WTC11 (cell line): ENCODE measurements at regions not wholly inside any gene's neighbourhood (a gene's known extent, or its start where the extent isn't known, plus 50 kb on each side); places are given as distances from the start of the nearest gene placed in this dataset.

ENCODE experiments used
- ATAC-seq: fragments of 200-7000 bp; cut with Tn5 transposase; 2 replicates; pipeline ENCODE4 v1.10.0; 2021; ENCODE audit warnings: mild to moderate bottlenecking, moderate library complexity
- CTCF ChIA-PET: fragments of 300-600 bp; sonication (Branson Sonifier 250); formaldehyde crosslinking; loops from one replicate; lab custom pipeline; 2021; ENCODE audit warnings: antibody characterized with exemption; lab: Charles Lee
- POLR2A ChIA-PET: fragments of 350-600 bp; sonication (Branson Sonifier 250); formaldehyde crosslinking; loops from one replicate; lab custom pipeline; 2021; ENCODE audit warnings: antibody characterized with exemption; lab: Charles Lee
- DNase-seq: peaks from one replicate; pipeline ENCODE4 v3.0.0; 2021; ENCODE audit warnings: low spot score
- H3K27ac Mint-ChIP-seq: 2 replicates; pipeline ENCODE4 v1.8.0; 2021; ENCODE audit warnings: mixed read lengths
- H3K27me3 Mint-ChIP-seq: 2 replicates; pipeline ENCODE4 v1.8.0; 2021; ENCODE audit warnings: low read depth, mild to moderate bottlenecking, moderate library complexity, mixed read lengths
- H3K36me3 Mint-ChIP-seq: 2 replicates; pipeline ENCODE4 v1.8.0; 2021; ENCODE audit warnings: mixed read lengths
- H3K4me1 Mint-ChIP-seq: 2 replicates; pipeline ENCODE4 v1.8.0; 2022; ENCODE audit warnings: mixed read lengths
- H3K4me3 Mint-ChIP-seq: 2 replicates; pipeline ENCODE4 v1.8.0; 2021; ENCODE audit warnings: mild to moderate bottlenecking, moderate library complexity, mixed read lengths
- H3K9me3 Mint-ChIP-seq: 2 replicates; pipeline ENCODE4 v1.8.0; 2021; ENCODE audit warnings: mixed read lengths
- ATF2 ChIP-seq: sonication (generic); formaldehyde crosslinking; IDR thresholded peaks from 2 replicates; pipeline ENCODE4 v1.8.1; 2022; ENCODE audit warnings: low read depth, missing genetic modification reagents, borderline replicate concordance
- EMX1 ChIP-seq: fragments of 250-450 bp; sonication (Bioruptor Pico); IDR thresholded peaks from 2 replicates; pipeline ENCODE4 v1.8.0; 2021; ENCODE audit warnings: mild to moderate bottlenecking
- GRHL2 ChIP-seq: fragments of 250-450 bp; sonication (Bioruptor Pico); IDR thresholded peaks from 2 replicates; pipeline ENCODE4 v1.8.0; 2022; ENCODE audit warnings: mild to moderate bottlenecking, moderate library complexity; ENCODE audit not compliant: insufficient replicate concordance, severe bottlenecking
- NR3C1 ChIP-seq: sonication (generic); formaldehyde crosslinking; conservative IDR thresholded peaks from 2 replicates; pipeline ENCODE4 v1.8.1; 2023; ENCODE audit warnings: low read depth, mild to moderate bottlenecking, missing genetic modification reagents
- PRDM15 ChIP-seq: sonication (generic); formaldehyde crosslinking; IDR thresholded peaks from 2 replicates; pipeline ENCODE4 v1.8.0; 2022; ENCODE audit warnings: missing genetic modification reagents
- SMAD3 ChIP-seq: sonication (generic); formaldehyde crosslinking; IDR thresholded peaks from 2 replicates; pipeline ENCODE4 v1.8.0; 2022; ENCODE audit warnings: missing genetic modification reagents, mild to moderate bottlenecking, borderline replicate concordance
- ZNF425 ChIP-seq: fragments of 250-450 bp; sonication (Bioruptor Pico); conservative IDR thresholded peaks from 2 replicates; pipeline ENCODE4 v1.9.0; 2021; ENCODE audit warnings: mild to moderate bottlenecking
- TF ChIP-seq, protein P1 (sequence below): sonication (generic); formaldehyde crosslinking; IDR thresholded peaks from 2 replicates; pipeline ENCODE4 v1.8.1; 2023; ENCODE audit warnings: mild to moderate bottlenecking, missing genetic modification reagents
- TF ChIP-seq, protein P2 (sequence below): sonication (generic); formaldehyde crosslinking; IDR thresholded peaks from 2 replicates; pipeline ENCODE4 v1.8.0; 2022; ENCODE audit warnings: mild to moderate bottlenecking, missing genetic modification reagents
- TF ChIP-seq, protein P3 (sequence below): sonication (generic); formaldehyde crosslinking; IDR thresholded peaks from 2 replicates; pipeline ENCODE4 v1.8.0; 2022; ENCODE audit warnings: mild to moderate bottlenecking, missing genetic modification reagents

GRCh38 chr2:12278217-12278750 lies 438.5 kb upstream of the TRIB2 start:
- CTCF ChIA-PET = interaction anchor here (0.6 kb wide), 1 partner anchor 59 kb away, joined by 3 read pairs; no protein-coding TSS in a partner anchor
- ATAC-seq = no peak

More at GRCh38 chr2:12278217-12278750, 438.5 kb upstream of the TRIB2 start:
- POLR2A ChIA-PET = no interaction called here
- peaks cover 11% of the 10 kb centered on the region for H3K9me3 Mint-ChIP-seq
- no peak for DNase-seq
- no peaks in the 10 kb centered on the region; the same call in 1 of the 2 replicates for H3K27me3 Mint-ChIP-seq
- H3K4me1 Mint-ChIP-seq = peaks cover 13% of the 10 kb centered on the region
- no peak overlapping the region for H3K27ac Mint-ChIP-seq
- TF ChIP-seq, protein P1, sequence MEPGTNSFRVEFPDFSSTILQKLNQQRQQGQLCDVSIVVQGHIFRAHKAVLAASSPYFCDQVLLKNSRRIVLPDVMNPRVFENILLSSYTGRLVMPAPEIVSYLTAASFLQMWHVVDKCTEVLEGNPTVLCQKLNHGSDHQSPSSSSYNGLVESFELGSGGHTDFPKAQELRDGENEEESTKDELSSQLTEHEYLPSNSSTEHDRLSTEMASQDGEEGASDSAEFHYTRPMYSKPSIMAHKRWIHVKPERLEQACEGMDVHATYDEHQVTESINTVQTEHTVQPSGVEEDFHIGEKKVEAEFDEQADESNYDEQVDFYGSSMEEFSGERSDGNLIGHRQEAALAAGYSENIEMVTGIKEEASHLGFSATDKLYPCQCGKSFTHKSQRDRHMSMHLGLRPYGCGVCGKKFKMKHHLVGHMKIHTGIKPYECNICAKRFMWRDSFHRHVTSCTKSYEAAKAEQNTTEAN (CRISPR knock-in tag) = no peak
- TF ChIP-seq ZNF425 (CRISPR knock-in tag) (no peak), GRHL2 (CRISPR knock-in tag) (no peak), PRDM15 (CRISPR knock-in tag) (no peak), ATF2 (no peak), EMX1 (CRISPR knock-in tag) (no peak), NR3C1 (CRISPR knock-in tag) (no peak), SMAD3 (CRISPR knock-in tag) (no peak)
- TF ChIP-seq, protein P2, sequence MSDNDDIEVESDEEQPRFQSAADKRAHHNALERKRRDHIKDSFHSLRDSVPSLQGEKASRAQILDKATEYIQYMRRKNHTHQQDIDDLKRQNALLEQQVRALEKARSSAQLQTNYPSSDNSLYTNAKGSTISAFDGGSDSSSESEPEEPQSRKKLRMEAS (CRISPR knock-in tag) = no peak
- TF ChIP-seq, protein P3, sequence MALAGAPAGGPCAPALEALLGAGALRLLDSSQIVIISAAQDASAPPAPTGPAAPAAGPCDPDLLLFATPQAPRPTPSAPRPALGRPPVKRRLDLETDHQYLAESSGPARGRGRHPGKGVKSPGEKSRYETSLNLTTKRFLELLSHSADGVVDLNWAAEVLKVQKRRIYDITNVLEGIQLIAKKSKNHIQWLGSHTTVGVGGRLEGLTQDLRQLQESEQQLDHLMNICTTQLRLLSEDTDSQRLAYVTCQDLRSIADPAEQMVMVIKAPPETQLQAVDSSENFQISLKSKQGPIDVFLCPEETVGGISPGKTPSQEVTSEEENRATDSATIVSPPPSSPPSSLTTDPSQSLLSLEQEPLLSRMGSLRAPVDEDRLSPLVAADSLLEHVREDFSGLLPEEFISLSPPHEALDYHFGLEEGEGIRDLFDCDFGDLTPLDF = no peak
- no peak overlapping the region for H3K4me3 Mint-ChIP-seq
- peaks cover 4% of the 10 kb centered on the region; the same call in 1 of the 2 replicates for H3K36me3 Mint-ChIP-seq
